Activated naive CD4-positive, alpha-beta T cell treated with Interleukin-2 at 50 U/mL for 16 hours (primary cell): ENCODE measurements at regions not wholly inside any gene's neighbourhood (a gene's known extent, or its start where the extent isn't known, plus 50 kb on each side); places are given as distances from the start of the nearest gene placed in this dataset.
"Not testable (repeated sequence)": the region's sequence is repeated elsewhere in the genome, so short reads cannot be mapped to it uniquely, and the experiment has no call there.

Source experiments
- DNase-seq: peaks from one replicate; pipeline ENCODE4 v3.0.0-alpha.2; 2020

- no peak for DNase-seq
Observed at GRCh38 chr3:106945435-106945834, 431.8 kb upstream of the CCDC54 start.

GRCh38 chr3:106946866-106947265, 430.4 kb upstream of the CCDC54 start:
- no peak for DNase-seq

- DNase-seq = no peak
Observed at GRCh38 chr3:106957029-106957428, 420.2 kb upstream of the CCDC54 start.

- DNase-seq = no peak
Observed at GRCh38 chr3:106962993-106963392, 414.2 kb upstream of the CCDC54 start.

- DNase-seq = no peak
Observed at GRCh38 chr3:106963442-106963841, 413.8 kb upstream of the CCDC54 start.

- no peak for DNase-seq
Observed at GRCh38 chr3:106965307-106965706, 411.9 kb upstream of the CCDC54 start.

GRCh38 chr3:106969596-106969995, 407.6 kb upstream of the CCDC54 start:
- DNase-seq = no peak

GRCh38 chr3:106981392-106981791, 395.8 kb upstream of the CCDC54 start:
- no peak for DNase-seq

- no peak for DNase-seq
Observed at GRCh38 chr3:106985721-106986120, 391.5 kb upstream of the CCDC54 start.

GRCh38 chr3:106998841-106999682, 378.2 kb upstream of the CCDC54 start:
- not testable (repeated sequence) for DNase-seq

GRCh38 chr3:107001635-107002034, 375.6 kb upstream of the CCDC54 start:
- DNase-seq = no peak

GRCh38 chr3:107005352-107005751, 371.9 kb upstream of the CCDC54 start:
- not testable (repeated sequence) for DNase-seq

GRCh38 chr3:107008213-107008612, 369.0 kb upstream of the CCDC54 start:
- no peak for DNase-seq

GRCh38 chr3:107013641-107014040, 363.6 kb upstream of the CCDC54 start:
- DNase-seq = no peak

GRCh38 chr3:107024551-107025026, 352.6 kb upstream of the CCDC54 start:
- no peak for DNase-seq

GRCh38 chr3:107025961-107026360, 351.3 kb upstream of the CCDC54 start:
- DNase-seq = no peak

- DNase-seq = no peak
Observed at GRCh38 chr3:107028086-107028485, 349.2 kb upstream of the CCDC54 start.

- DNase-seq = no peak
Observed at GRCh38 chr3:107028626-107029025, 348.6 kb upstream of the CCDC54 start.

- DNase-seq = no peak
Observed at GRCh38 chr3:107032111-107032510, 345.1 kb upstream of the CCDC54 start.

- DNase-seq = no peak
Observed at GRCh38 chr3:107034142-107034541, 343.1 kb upstream of the CCDC54 start.

GRCh38 chr3:107035176-107035575, 342.1 kb upstream of the CCDC54 start:
- DNase-seq = no peak

- no peak for DNase-seq
Observed at GRCh38 chr3:107044677-107045076, 332.6 kb upstream of the CCDC54 start.

- DNase-seq = no peak
Observed at GRCh38 chr3:107045791-107046190, 331.4 kb upstream of the CCDC54 start.

- DNase-seq = no peak
Observed at GRCh38 chr3:107055181-107055942, 321.9 kb upstream of the CCDC54 start.
